H9 (cell line): ENCODE measurements at regions not wholly inside any gene's neighbourhood (a gene's known extent, or its start where the extent isn't known, plus 50 kb on each side); places are given as distances from the start of the nearest gene placed in this dataset.

Source experiments
- DNase-seq: peaks from one replicate; pipeline ENCODE4 v3.0.0-alpha.2; 2017
- H2AFZ ChIP-seq: one replicate; pipeline ENCODE4 v1.6.1; 2013; ENCODE audit warnings: mild to moderate bottlenecking, low read length, control low read depth, moderate library complexity
- H2AK5ac ChIP-seq: 2 replicates; pipeline ENCODE4 v1.6.1; 2013; ENCODE audit warnings: low read length, control low read depth, mixed read lengths; ENCODE audit not compliant: insufficient read length
- H2BK120ac ChIP-seq: one replicate; pipeline ENCODE4 v1.6.1; 2013; ENCODE audit warnings: low read depth, mild to moderate bottlenecking, low read length, control low read depth, inconsistent platforms; ENCODE audit not compliant: poor library complexity, severe bottlenecking
- H2BK12ac ChIP-seq: 2 replicates; pipeline ENCODE4 v1.6.1; 2013; ENCODE audit warnings: low read length, control low read depth, mixed read lengths, low read depth; ENCODE audit not compliant: insufficient read length
- H2BK15ac ChIP-seq: 2 replicates; pipeline ENCODE4 v1.6.1; 2013; ENCODE audit warnings: low read depth, low read length, control low read depth
- H2BK20ac ChIP-seq: one replicate; pipeline ENCODE4 v1.6.1; 2013; ENCODE audit warnings: low read depth, mild to moderate bottlenecking, low read length, control low read depth, inconsistent platforms; ENCODE audit not compliant: poor library complexity, severe bottlenecking
- H2BK5ac ChIP-seq: 2 replicates; pipeline ENCODE4 v1.6.1; 2013; ENCODE audit warnings: low read length, control low read depth, mixed read lengths; ENCODE audit not compliant: insufficient read length
- H3K14ac ChIP-seq: 2 replicates; pipeline ENCODE4 v1.6.1; 2013; ENCODE audit warnings: low read length, control low read depth; ENCODE audit not compliant: insufficient read depth
- H3K18ac ChIP-seq: 2 replicates; pipeline ENCODE4 v1.6.1; 2013; ENCODE audit warnings: low read depth, mild to moderate bottlenecking, mixed read lengths, low read length, control low read depth; ENCODE audit not compliant: insufficient read length
- H3K23ac ChIP-seq: 2 replicates; pipeline ENCODE4 v1.6.1; 2013; ENCODE audit warnings: low read length, control low read depth, mixed read lengths, low read depth; ENCODE audit not compliant: insufficient read length
- H3K23me2 ChIP-seq: 2 replicates; pipeline ENCODE4 v1.6.1; 2013; ENCODE audit warnings: low read depth, mild to moderate bottlenecking, mixed read lengths, low read length, control low read depth; ENCODE audit not compliant: insufficient read length, poor library complexity, severe bottlenecking
- H3K27ac ChIP-seq: 2 replicates; pipeline ENCODE4 v1.5.1; 2013; ENCODE audit warnings: low read length, control low read depth, mixed read lengths, low read depth; ENCODE audit not compliant: insufficient read length
- H3K27me3 ChIP-seq: 2 replicates; pipeline ENCODE4 v1.6.1; 2013; ENCODE audit warnings: low read length, control low read depth, inconsistent platforms; ENCODE audit not compliant: insufficient read depth
- H3K4ac ChIP-seq: 2 replicates; pipeline ENCODE4 v1.6.1; 2013; ENCODE audit warnings: low read depth, mild to moderate bottlenecking, control low read depth, inconsistent platforms, low read length, moderate library complexity
- H3K4me1 ChIP-seq: 2 replicates; pipeline ENCODE4 v1.6.1; 2013; ENCODE audit warnings: low read length, control low read depth, inconsistent platforms; ENCODE audit not compliant: insufficient read depth
- H3K4me2 ChIP-seq: 2 replicates; pipeline ENCODE4 v1.6.1; 2013; ENCODE audit warnings: low read length, control low read depth, mixed read lengths; ENCODE audit not compliant: insufficient read length, insufficient read depth
- H3K56ac ChIP-seq: 2 replicates; pipeline ENCODE4 v1.6.1; 2013; ENCODE audit warnings: low read depth, mild to moderate bottlenecking, mixed read lengths, low read length, control low read depth; ENCODE audit not compliant: insufficient read length
- H3K79me1 ChIP-seq: 2 replicates; pipeline ENCODE4 v1.6.1; 2013; ENCODE audit warnings: low read depth, mild to moderate bottlenecking, moderate library complexity, low read length, control low read depth, inconsistent platforms; ENCODE audit not compliant: insufficient read depth, poor library complexity, severe bottlenecking
- H3K79me2 ChIP-seq: 2 replicates; pipeline ENCODE4 v1.6.1; 2013; ENCODE audit warnings: low read length, control low read depth, inconsistent platforms; ENCODE audit not compliant: insufficient read depth
- H3K9ac ChIP-seq: 2 replicates; pipeline ENCODE4 v1.6.1; 2013; ENCODE audit warnings: low read length, control low read depth, mixed read lengths; ENCODE audit not compliant: insufficient read length; ENCODE audit errors: extremely low read depth
- H3K9me3 ChIP-seq: one replicate; pipeline ENCODE4 v1.6.1; 2013; ENCODE audit warnings: low read depth, low read length, inconsistent platforms; ENCODE audit not compliant: control insufficient read depth
- H3T11ph ChIP-seq: one replicate; pipeline ENCODE4 v1.6.1; 2013; ENCODE audit warnings: mild to moderate bottlenecking, low read length, control low read depth, inconsistent platforms
- H4K20me1 ChIP-seq: one replicate; pipeline ENCODE4 v1.6.1; 2013; ENCODE audit not compliant: control insufficient read depth, insufficient read length, insufficient read depth
- H4K5ac ChIP-seq: 2 replicates; pipeline ENCODE4 v1.6.1; 2013; ENCODE audit warnings: low read depth, mild to moderate bottlenecking, mixed read lengths, low read length, control low read depth; ENCODE audit not compliant: insufficient read length
- H4K8ac ChIP-seq: replicated peaks from 2 replicates; pipeline ENCODE4 v1.6.1; 2013; ENCODE audit warnings: low read length, control low read depth, mixed read lengths, low read depth; ENCODE audit not compliant: insufficient read length
- H4K91ac ChIP-seq: 2 replicates; pipeline ENCODE4 v1.6.1; 2013; ENCODE audit warnings: low read depth, mild to moderate bottlenecking, moderate library complexity, mixed read lengths, low read length, control low read depth; ENCODE audit not compliant: insufficient read length
- H3K27ac Mint-ChIP-seq, 3 experiments: 2 replicates in 2 of 3; 3 replicates in 1 of 3; pipeline ENCODE4 v1.8.0; 2020 to 2021; ENCODE audit warnings: mixed read lengths in 3 of 3, mild to moderate bottlenecking in 1 of 3, moderate library complexity in 1 of 3
- H3K27me3 Mint-ChIP-seq: 2 replicates; pipeline ENCODE4 v1.8.0; 2021; ENCODE audit warnings: low read depth, mild to moderate bottlenecking, moderate library complexity, mixed read lengths
- H3K36me3 Mint-ChIP-seq, 3 experiments: 2 replicates in 2 of 3; 3 replicates in 1 of 3; pipeline ENCODE4 v1.8.0; 2020 to 2021; ENCODE audit warnings: low read depth in 3 of 3, mixed read lengths in 3 of 3; ENCODE audit not compliant: insufficient read depth in 1 of 3
- H3K4me1 Mint-ChIP-seq, 2 experiments: 2 replicates each; pipeline ENCODE4 v1.8.0; 2020; ENCODE audit warnings: mixed read lengths in 2 of 2
- H3K4me3 Mint-ChIP-seq, 2 experiments: 2 replicates in 1 of 2; 3 replicates in 1 of 2; pipeline ENCODE4 v1.8.0; 2020 to 2021; ENCODE audit warnings: mild to moderate bottlenecking in 2 of 2, mixed read lengths in 2 of 2, moderate library complexity in 1 of 2
- H3K9me3 Mint-ChIP-seq, 2 experiments: 2 replicates in 1 of 2; 3 replicates in 1 of 2; pipeline ENCODE4 v1.8.0; 2020; ENCODE audit warnings: mild to moderate bottlenecking in 2 of 2, mixed read lengths in 2 of 2, moderate library complexity in 1 of 2
- WGBS: extraction: QIAGEN DNeasy Blood & Tissue Kit; methylation state at CpG from one replicate; pipeline ENCODE4 v1.1.7; 2013; ENCODE audit warnings: missing lambda C conversion rate, low lambda C conversion rate, mixed read lengths; ENCODE audit not compliant: insufficient read length; ENCODE audit errors: extremely low coverage; 5-methylcytosine and 5-hydroxymethylcytosine counted together
- TF ChIP-seq, protein P1 (sequence below): fragments of 200-600 bp; sonication (generic); conservative IDR thresholded peaks from 3 replicates; pipeline ENCODE4 v1.8.0; 2021; ENCODE audit warnings: antibody characterized with exemption, mild to moderate bottlenecking

GRCh38 chr2:217616936-217617335, 385.9 kb downstream of the TNS1 start:
- no peaks in the 10 kb centered on the region for H3K23me2 ChIP-seq
- H3K27ac Mint-ChIP-seq: no peak overlapping the region
- no peak overlapping the region for H2BK12ac ChIP-seq
- H3K14ac ChIP-seq: no peak overlapping the region
- H3K4me1 ChIP-seq: no peaks in the 10 kb centered on the region; the same call in 1 of the 2 replicates
- H3K18ac ChIP-seq: no peak overlapping the region
- no peak overlapping the region for H3K23ac ChIP-seq
- no peak overlapping the region for H3K4ac ChIP-seq
- no peak overlapping the region for H2AFZ ChIP-seq
- no peak overlapping the region for H3T11ph ChIP-seq
- H3K79me2 ChIP-seq: no peaks in the 10 kb centered on the region
- H3K27me3 Mint-ChIP-seq: no peaks in the 10 kb centered on the region; the same call in 1 of the 2 replicates
- H3K56ac ChIP-seq: no peak overlapping the region
- H4K5ac ChIP-seq: no peak overlapping the region
- H3K36me3 Mint-ChIP-seq: no peaks in the 10 kb centered on the region; a peak in 1 of 7 replicates
- no peak overlapping the region for H3K4me3 Mint-ChIP-seq
- no peak overlapping the region for H2BK15ac ChIP-seq
- TF ChIP-seq, protein P1, sequence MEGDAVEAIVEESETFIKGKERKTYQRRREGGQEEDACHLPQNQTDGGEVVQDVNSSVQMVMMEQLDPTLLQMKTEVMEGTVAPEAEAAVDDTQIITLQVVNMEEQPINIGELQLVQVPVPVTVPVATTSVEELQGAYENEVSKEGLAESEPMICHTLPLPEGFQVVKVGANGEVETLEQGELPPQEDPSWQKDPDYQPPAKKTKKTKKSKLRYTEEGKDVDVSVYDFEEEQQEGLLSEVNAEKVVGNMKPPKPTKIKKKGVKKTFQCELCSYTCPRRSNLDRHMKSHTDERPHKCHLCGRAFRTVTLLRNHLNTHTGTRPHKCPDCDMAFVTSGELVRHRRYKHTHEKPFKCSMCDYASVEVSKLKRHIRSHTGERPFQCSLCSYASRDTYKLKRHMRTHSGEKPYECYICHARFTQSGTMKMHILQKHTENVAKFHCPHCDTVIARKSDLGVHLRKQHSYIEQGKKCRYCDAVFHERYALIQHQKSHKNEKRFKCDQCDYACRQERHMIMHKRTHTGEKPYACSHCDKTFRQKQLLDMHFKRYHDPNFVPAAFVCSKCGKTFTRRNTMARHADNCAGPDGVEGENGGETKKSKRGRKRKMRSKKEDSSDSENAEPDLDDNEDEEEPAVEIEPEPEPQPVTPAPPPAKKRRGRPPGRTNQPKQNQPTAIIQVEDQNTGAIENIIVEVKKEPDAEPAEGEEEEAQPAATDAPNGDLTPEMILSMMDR: no peak
- H3K27me3 ChIP-seq: no peaks in the 10 kb centered on the region
- H3K4me2 ChIP-seq: no peak overlapping the region
- no peaks in the 10 kb centered on the region for H3K9me3 Mint-ChIP-seq
- H4K8ac ChIP-seq: no peak overlapping the region
- no peaks in the 10 kb centered on the region for H3K79me1 ChIP-seq
- no peak overlapping the region for H3K27ac ChIP-seq
- no peak overlapping the region for H4K91ac ChIP-seq
- no peak overlapping the region for H3K9ac ChIP-seq
- H2BK5ac ChIP-seq: no peak overlapping the region
- no peak for DNase-seq
- peaks cover 6 to 27% of the 10 kb centered on the region in 2 experiments for H3K4me1 Mint-ChIP-seq
- H3K9me3 ChIP-seq: no peaks in the 10 kb centered on the region
- no peaks in the 10 kb centered on the region for H4K20me1 ChIP-seq
- H2BK120ac ChIP-seq: no peak overlapping the region
- WGBS: no CpG with 5 or more reads among the region's 4 CpGs
- H2AK5ac ChIP-seq: no peak overlapping the region
- H2BK20ac ChIP-seq: no peak overlapping the region
